ENCODE measurements at regions not wholly inside any gene's neighbourhood (a gene's known extent, or its start where the extent isn't known, plus 50 kb on each side); places are given as distances from the start of the nearest gene placed in this dataset.

GRCh38 chr3:106534206-106534605, 665.4 kb upstream of the CBLB start:
- TF ChIP-seq EZH2 (IDR thresholded peaks at IDR 0.05; ENCODE audit: borderline replicate concordance, low read depth, low read length, severe bottlenecking) (no peak), CTCF (IDR thresholded peaks at IDR 0.05; ENCODE audit: borderline replicate concordance, extremely low read depth, low read length, poor library complexity, severe bottlenecking) (no peak)
- no peaks in the 10 kb centered on the region for H4K20me1 ChIP-seq (ENCODE audit: insufficient read depth, low read length)
- H3K9me3 ChIP-seq (ENCODE audit: insufficient read depth, low read length, severe bottlenecking) = no peaks in the 10 kb centered on the region
- H2AFZ ChIP-seq (ENCODE audit: low read depth, low read length) = no peak overlapping the region
- H3K4me1 ChIP-seq (ENCODE audit: insufficient read depth, low read length) = no peaks in the 10 kb centered on the region
- H3K27ac ChIP-seq (ENCODE audit: low read length) = no peak overlapping the region
- H3K4me3 ChIP-seq (ENCODE audit: low read depth in 1 of 2, low read length in 2 of 2) = no peak overlapping the region
- DNase-seq (peak; percentile 44), ATAC-seq (ENCODE audit: insufficient read depth, low read depth) (peak; percentile 78)
- no peaks in the 10 kb centered on the region for H3K27me3 ChIP-seq (ENCODE audit: insufficient read depth, low read length, poor library complexity)
- no peaks in the 10 kb centered on the region for H3K79me2 ChIP-seq (ENCODE audit: insufficient read depth, low read length)
- no peak overlapping the region for H3K9ac ChIP-seq (ENCODE audit: low read depth, low read length)
- H3K36me3 ChIP-seq (ENCODE audit: insufficient read depth, low read length) = no peaks in the 10 kb centered on the region
- H3K4me2 ChIP-seq (ENCODE audit: insufficient read depth, low read length) = no peak overlapping the region

- ATAC-seq (ENCODE audit: insufficient read depth, low read depth) = no peak
- no peak overlapping the region for H3K4me2 ChIP-seq (ENCODE audit: insufficient read depth, low read length)
- H3K36me3 ChIP-seq (ENCODE audit: insufficient read depth, low read length) = no peaks in the 10 kb centered on the region
- H3K9ac ChIP-seq (ENCODE audit: low read depth, low read length) = no peak overlapping the region
- no peaks in the 10 kb centered on the region for H4K20me1 ChIP-seq (ENCODE audit: insufficient read depth, low read length)
- no peak for TF ChIP-seq CTCF (IDR thresholded peaks at IDR 0.05; ENCODE audit: borderline replicate concordance, extremely low read depth, low read length, poor library complexity, severe bottlenecking)
- TF ChIP-seq EZH2 (IDR thresholded peaks at IDR 0.05; ENCODE audit: borderline replicate concordance, low read depth, low read length, severe bottlenecking) = no peak
- H3K27me3 ChIP-seq (ENCODE audit: insufficient read depth, low read length, poor library complexity) = no peaks in the 10 kb centered on the region
- H2AFZ ChIP-seq (ENCODE audit: low read depth, low read length) = no peak overlapping the region
- peaks cover 7% of the 10 kb centered on the region for H3K9me3 ChIP-seq (ENCODE audit: insufficient read depth, low read length, severe bottlenecking)
- no peaks in the 10 kb centered on the region for H3K4me1 ChIP-seq (ENCODE audit: insufficient read depth, low read length)
- no peak for DNase-seq
- H3K27ac ChIP-seq (ENCODE audit: low read length) = no peak overlapping the region
- H3K79me2 ChIP-seq (ENCODE audit: insufficient read depth, low read length) = no peaks in the 10 kb centered on the region
- H3K4me3 ChIP-seq (ENCODE audit: low read depth in 1 of 2, low read length in 2 of 2) = no peak overlapping the region
Measured at GRCh38 chr3:106540743-106541142, 671.9 kb upstream of the CBLB start.

- Histone ChIP-seq H3K79me2 (ENCODE audit: insufficient read depth, low read length) (no peaks in the 10 kb centered on the region), H2AFZ (ENCODE audit: low read depth, low read length) (no peak overlapping the region), H3K9me3 (ENCODE audit: insufficient read depth, low read length, severe bottlenecking) (peaks cover 18% of the 10 kb centered on the region), H3K27ac (ENCODE audit: low read length) (no peak overlapping the region), H3K27me3 (ENCODE audit: insufficient read depth, low read length, poor library complexity) (no peaks in the 10 kb centered on the region), H3K4me1 (ENCODE audit: insufficient read depth, low read length) (no peaks in the 10 kb centered on the region), H4K20me1 (ENCODE audit: insufficient read depth, low read length) (no peaks in the 10 kb centered on the region), H3K36me3 (ENCODE audit: insufficient read depth, low read length) (no peaks in the 10 kb centered on the region), H3K4me3 (ENCODE audit: low read depth in 1 of 2, low read length in 2 of 2) (no peak overlapping the region), H3K4me2 (ENCODE audit: insufficient read depth, low read length) (no peak overlapping the region), H3K9ac (ENCODE audit: low read depth, low read length) (no peak overlapping the region)
- DNase-seq (no peak), ATAC-seq (ENCODE audit: insufficient read depth, low read depth) (no peak)
- no peak for TF ChIP-seq EZH2 (IDR thresholded peaks at IDR 0.05; ENCODE audit: borderline replicate concordance, low read depth, low read length, severe bottlenecking)
Measured at GRCh38 chr3:106542101-106542769, 673.4 kb upstream of the CBLB start.

- H3K9me3 ChIP-seq (ENCODE audit: insufficient read depth, low read length, severe bottlenecking) = peaks cover 9% of the 10 kb centered on the region
- H3K9ac ChIP-seq (ENCODE audit: low read depth, low read length) = no peak overlapping the region
- H3K27ac ChIP-seq (ENCODE audit: low read length) = no peak overlapping the region
- no peak for DNase-seq
- TF ChIP-seq CTCF (IDR thresholded peaks at IDR 0.05; ENCODE audit: borderline replicate concordance, extremely low read depth, low read length, poor library complexity, severe bottlenecking) (no peak), EZH2 (IDR thresholded peaks at IDR 0.05; ENCODE audit: borderline replicate concordance, low read depth, low read length, severe bottlenecking) (no peak)
- H3K4me3 ChIP-seq (ENCODE audit: low read depth in 1 of 2, low read length in 2 of 2) = no peak overlapping the region
- H3K36me3 ChIP-seq (ENCODE audit: insufficient read depth, low read length) = no peaks in the 10 kb centered on the region
- no peaks in the 10 kb centered on the region for H3K79me2 ChIP-seq (ENCODE audit: insufficient read depth, low read length)
- no peak overlapping the region for H3K4me2 ChIP-seq (ENCODE audit: insufficient read depth, low read length)
- no peak overlapping the region for H2AFZ ChIP-seq (ENCODE audit: low read depth, low read length)
- H3K4me1 ChIP-seq (ENCODE audit: insufficient read depth, low read length) = no peaks in the 10 kb centered on the region
- ATAC-seq (ENCODE audit: insufficient read depth, low read depth) = no peak
- H3K27me3 ChIP-seq (ENCODE audit: insufficient read depth, low read length, poor library complexity) = no peaks in the 10 kb centered on the region
- H4K20me1 ChIP-seq (ENCODE audit: insufficient read depth, low read length) = no peaks in the 10 kb centered on the region
Measured at GRCh38 chr3:106552351-106553043, 683.7 kb upstream of the CBLB start.
